ENCODE measurements at regions not wholly inside any gene's neighbourhood (a gene's known extent, or its start where the extent isn't known, plus 50 kb on each side); places are given as distances from the start of the nearest gene placed in this dataset.

DNA sequence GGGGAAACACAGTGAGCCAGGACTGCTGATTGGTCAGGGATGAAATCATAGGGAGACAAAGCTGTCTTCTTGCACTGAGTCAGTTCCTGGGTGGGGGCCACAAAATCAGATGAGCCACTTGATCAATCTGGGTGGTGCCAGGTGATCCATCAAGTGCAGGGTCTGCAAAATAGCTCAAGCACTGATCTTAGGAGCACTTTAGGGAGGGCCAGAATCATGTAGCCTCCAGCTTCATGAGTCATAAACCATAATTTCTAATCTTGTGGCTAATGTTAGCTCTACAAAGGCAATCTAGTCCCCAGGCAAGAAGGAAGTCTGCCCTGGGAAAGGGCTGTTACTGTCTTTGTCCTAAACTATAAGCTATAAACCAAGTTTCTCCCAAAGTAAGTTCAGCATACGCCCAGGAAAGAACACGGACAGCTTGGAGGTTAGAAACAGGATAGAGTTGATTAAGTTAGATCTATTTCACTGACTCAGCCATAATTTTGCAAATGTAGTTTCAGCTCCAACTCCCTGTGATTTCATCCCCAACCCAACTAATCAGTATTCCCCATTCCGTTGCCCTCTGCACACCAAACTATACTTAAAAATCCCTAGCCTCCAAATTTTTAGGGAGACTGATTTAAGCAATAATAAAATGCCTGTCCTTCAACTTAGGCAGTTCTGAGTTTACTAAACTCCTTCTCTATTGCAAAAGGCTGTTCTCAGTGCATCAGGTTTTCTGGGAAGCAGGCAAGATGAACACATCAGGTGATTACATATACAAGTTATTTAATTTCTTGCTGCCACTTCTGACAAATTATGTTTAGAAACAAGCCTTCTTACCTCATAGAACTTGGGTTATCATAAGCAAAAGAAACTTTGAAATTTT is 226.9 kb upstream of the SPOPL start:
- TF ChIP-seq, protein P1, sequence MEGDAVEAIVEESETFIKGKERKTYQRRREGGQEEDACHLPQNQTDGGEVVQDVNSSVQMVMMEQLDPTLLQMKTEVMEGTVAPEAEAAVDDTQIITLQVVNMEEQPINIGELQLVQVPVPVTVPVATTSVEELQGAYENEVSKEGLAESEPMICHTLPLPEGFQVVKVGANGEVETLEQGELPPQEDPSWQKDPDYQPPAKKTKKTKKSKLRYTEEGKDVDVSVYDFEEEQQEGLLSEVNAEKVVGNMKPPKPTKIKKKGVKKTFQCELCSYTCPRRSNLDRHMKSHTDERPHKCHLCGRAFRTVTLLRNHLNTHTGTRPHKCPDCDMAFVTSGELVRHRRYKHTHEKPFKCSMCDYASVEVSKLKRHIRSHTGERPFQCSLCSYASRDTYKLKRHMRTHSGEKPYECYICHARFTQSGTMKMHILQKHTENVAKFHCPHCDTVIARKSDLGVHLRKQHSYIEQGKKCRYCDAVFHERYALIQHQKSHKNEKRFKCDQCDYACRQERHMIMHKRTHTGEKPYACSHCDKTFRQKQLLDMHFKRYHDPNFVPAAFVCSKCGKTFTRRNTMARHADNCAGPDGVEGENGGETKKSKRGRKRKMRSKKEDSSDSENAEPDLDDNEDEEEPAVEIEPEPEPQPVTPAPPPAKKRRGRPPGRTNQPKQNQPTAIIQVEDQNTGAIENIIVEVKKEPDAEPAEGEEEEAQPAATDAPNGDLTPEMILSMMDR (IDR thresholded peaks at IDR 0.05) = no peak
- no peak for TF ChIP-seq POLR2A (IDR thresholded peaks at IDR 0.05)
- no peak for TF ChIP-seq POLR2AphosphoS5 (IDR thresholded peaks at IDR 0.05)
- TF ChIP-seq EP300 (IDR thresholded peaks at IDR 0.05) = no peak

All from gastroesophageal sphincter (tissue), 3 donors.